OCI-LY7 (cell line): ENCODE measurements at regions not wholly inside any gene's neighbourhood (a gene's known extent, or its start where the extent isn't known, plus 50 kb on each side); places are given as distances from the start of the nearest gene placed in this dataset.

Experiments
- EZH2phosphoT487 ChIP-seq: fragments of 200-600 bp; sonication (generic); IDR thresholded peaks from 2 replicates; pipeline ENCODE4 v1.6.1; 2018; ENCODE audit warnings: low read depth, borderline replicate concordance, mild to moderate bottlenecking, mixed run types, antibody characterized with exemption, low read length, moderate library complexity, mixed read lengths
- TF ChIP-seq, protein P1 (sequence below): fragments of 200-600 bp; sonication (generic); conservative IDR thresholded peaks from 2 replicates; pipeline ENCODE4 v1.5.1; 2014; ENCODE audit warnings: mild to moderate bottlenecking, antibody characterized with exemption, low read length, moderate library complexity, mixed read lengths

DNA sequence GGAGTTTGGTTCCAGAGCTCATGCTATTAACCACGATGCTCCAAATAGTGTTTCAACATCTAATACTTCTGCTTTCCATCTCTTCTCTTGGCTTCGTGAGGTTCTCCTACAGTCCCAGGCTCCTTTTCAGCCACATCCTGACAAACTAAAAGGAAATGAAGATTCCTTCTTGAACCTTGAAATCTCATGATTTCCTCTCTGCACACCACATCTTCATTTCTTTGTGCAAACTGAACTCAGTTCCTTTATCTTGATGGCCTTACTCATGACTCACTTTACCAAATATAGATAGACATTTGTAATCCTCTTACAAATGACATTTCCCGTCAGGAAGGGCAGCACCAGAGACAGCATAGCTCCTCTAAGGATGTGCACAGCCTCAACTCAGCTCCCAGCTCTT is 50.0 kb upstream of the ITGA4 start:
- TF ChIP-seq, protein P1, sequence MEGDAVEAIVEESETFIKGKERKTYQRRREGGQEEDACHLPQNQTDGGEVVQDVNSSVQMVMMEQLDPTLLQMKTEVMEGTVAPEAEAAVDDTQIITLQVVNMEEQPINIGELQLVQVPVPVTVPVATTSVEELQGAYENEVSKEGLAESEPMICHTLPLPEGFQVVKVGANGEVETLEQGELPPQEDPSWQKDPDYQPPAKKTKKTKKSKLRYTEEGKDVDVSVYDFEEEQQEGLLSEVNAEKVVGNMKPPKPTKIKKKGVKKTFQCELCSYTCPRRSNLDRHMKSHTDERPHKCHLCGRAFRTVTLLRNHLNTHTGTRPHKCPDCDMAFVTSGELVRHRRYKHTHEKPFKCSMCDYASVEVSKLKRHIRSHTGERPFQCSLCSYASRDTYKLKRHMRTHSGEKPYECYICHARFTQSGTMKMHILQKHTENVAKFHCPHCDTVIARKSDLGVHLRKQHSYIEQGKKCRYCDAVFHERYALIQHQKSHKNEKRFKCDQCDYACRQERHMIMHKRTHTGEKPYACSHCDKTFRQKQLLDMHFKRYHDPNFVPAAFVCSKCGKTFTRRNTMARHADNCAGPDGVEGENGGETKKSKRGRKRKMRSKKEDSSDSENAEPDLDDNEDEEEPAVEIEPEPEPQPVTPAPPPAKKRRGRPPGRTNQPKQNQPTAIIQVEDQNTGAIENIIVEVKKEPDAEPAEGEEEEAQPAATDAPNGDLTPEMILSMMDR = no peak
- TF ChIP-seq EZH2phosphoT487 = no peak
